HepG2 (cell line): ENCODE measurements at regions not wholly inside any gene's neighbourhood (a gene's known extent, or its start where the extent isn't known, plus 50 kb on each side); places are given as distances from the start of the nearest gene placed in this dataset.

Experiments used
- ATAC-seq: fragments of 200-7000 bp; cut with Tn5 transposase; 3 replicates; pipeline ENCODE4 v1.9.1; 2020; ENCODE audit warnings: mild to moderate bottlenecking, moderate library complexity
- BruUV-seq: library from RNA; stranded (reverse); fragments of 400-500 nt; replicated peaks from 2 replicates; lab custom pipeline; 2021; lab: Mats Ljungman, UMichigan
- CTCF ChIA-PET: fragments of 300-600 bp; formaldehyde crosslinking; extraction: SDS; loops from one replicate; lab custom pipeline; 2021; ENCODE audit warnings: low total read pairs, inconsistent platforms, low intra/inter-chr PET ratio; lab: Yijun Ruan, JAX
- POLR2A ChIA-PET: fragments of 350-600 bp; sonication (Branson Sonifier 250); formaldehyde crosslinking; loops from one replicate; lab custom pipeline; 2020; ENCODE audit warnings: antibody characterized with exemption, inconsistent platforms; lab: Yijun Ruan, JAX
- DNase-seq: peaks from one replicate; pipeline ENCODE4 v3.0.0-alpha.2; 2015; ENCODE audit warnings: low spot score
- FAIRE-seq: peaks from 3 replicates; lab custom pipeline; 2011; peaks lifted over from hg19 to GRCh38; lab: Jason Lieb, UNC
- H2AFZ ChIP-seq: one replicate; pipeline ENCODE4 v1.6.1; 2011; ENCODE audit warnings: low read length, inconsistent platforms
- H3K27ac ChIP-seq: fragments of 300-600 bp; 3 replicates; pipeline ENCODE4 v1.8.0; 2011; ENCODE audit warnings: mixed run types, mild to moderate bottlenecking, mixed read lengths, low read length, inconsistent platforms; ENCODE audit not compliant: insufficient read depth; ENCODE audit errors: extremely low read length
- H3K27me3 ChIP-seq, 2 experiments: fragments of 200-600 bp in 1 of 2; 2 replicates in 1 of 2; 3 replicates in 1 of 2; pipeline versions ENCODE4 v1.6.0 to v1.8.0; 2011; ENCODE audit warnings: low read length in 2 of 2, mild to moderate bottlenecking in 2 of 2, moderate library complexity in 2 of 2, inconsistent platforms in 1 of 2; ENCODE audit not compliant: insufficient read depth in 2 of 2, control insufficient read depth in 1 of 2
- H3K36me3 ChIP-seq, 2 experiments: fragments of 200-600 bp in 1 of 2; replicated peaks in 1 of 2; 2 replicates in 1 of 2; 3 replicates in 1 of 2; pipeline versions ENCODE4 v1.5.1 to v1.8.0; 2011; ENCODE audit warnings: low read length in 2 of 2, inconsistent platforms in 1 of 2; ENCODE audit not compliant: insufficient read depth in 2 of 2, control insufficient read depth in 1 of 2
- H3K4me1 ChIP-seq: 2 replicates; pipeline ENCODE4 v1.5.1; 2012; ENCODE audit warnings: low read length, inconsistent platforms; ENCODE audit not compliant: insufficient read depth
- H3K4me2 ChIP-seq: 2 replicates; pipeline ENCODE4 v1.6.0; 2011; ENCODE audit warnings: low read depth, low read length, inconsistent platforms
- H3K4me3 ChIP-seq, 3 experiments: fragments of 200-600 bp in 1 of 3; sonication (generic), shearing (Covaris generic) in 1 of 3; replicated peaks in 1 of 3; 2 replicates each; pipeline ENCODE4 v1.5.1; 2011 to 2016; ENCODE audit warnings: low read length in 3 of 3, inconsistent platforms in 2 of 3, low read depth in 2 of 3, mild to moderate bottlenecking in 2 of 3, control low read depth in 1 of 3, mixed read lengths in 1 of 3; ENCODE audit not compliant: insufficient read depth in 1 of 3
- H3K79me2 ChIP-seq: one replicate; pipeline ENCODE4 v1.6.1; 2011; ENCODE audit warnings: low read length, inconsistent platforms; ENCODE audit not compliant: insufficient read depth
- H3K9ac ChIP-seq: 2 replicates; pipeline ENCODE4 v1.6.0; 2011; ENCODE audit warnings: mild to moderate bottlenecking, low read depth, low read length, inconsistent platforms; ENCODE audit not compliant: insufficient read depth
- H3K9me3 ChIP-seq: 2 replicates; pipeline ENCODE4 v1.5.1; 2012; ENCODE audit warnings: mild to moderate bottlenecking, low read length
- H4K20me1 ChIP-seq: 2 replicates; pipeline ENCODE4 v1.6.0; 2011; ENCODE audit warnings: inconsistent platforms, mild to moderate bottlenecking, low read length, moderate library complexity; ENCODE audit not compliant: insufficient read depth
- ARID4A ChIP-seq: sonication (generic); formaldehyde crosslinking; IDR thresholded peaks from 2 replicates; pipeline ENCODE4 v1.5.0; 2020; ENCODE audit warnings: mild to moderate bottlenecking, missing genetic modification reagents, borderline replicate concordance
- CAMTA2 ChIP-seq: sonication (generic); formaldehyde crosslinking; IDR thresholded peaks from 2 replicates; pipeline ENCODE4 v1.4.0; 2020; ENCODE audit warnings: mild to moderate bottlenecking, missing genetic modification reagents, borderline replicate concordance
- MBD4 ChIP-seq: IDR thresholded peaks from 2 replicates; pipeline ENCODE4 v1.6.1; 2012; ENCODE audit warnings: low read length, inconsistent platforms, borderline replicate concordance
- MTF2 ChIP-seq: sonication (generic); formaldehyde crosslinking; IDR thresholded peaks from 2 replicates; pipeline ENCODE4 v1.5.0; 2020; ENCODE audit warnings: missing genetic modification reagents, borderline replicate concordance
- PHF21A ChIP-seq: sonication (generic); formaldehyde crosslinking; IDR thresholded peaks from 2 replicates; pipeline ENCODE4 v1.5.0; 2020; ENCODE audit warnings: mild to moderate bottlenecking, missing genetic modification reagents
- SIX1 ChIP-seq: sonication (generic); formaldehyde crosslinking; IDR thresholded peaks from 2 replicates; pipeline ENCODE4 v1.4.0; 2020; ENCODE audit warnings: missing genetic modification reagents, borderline replicate concordance
- YEATS2 ChIP-seq: sonication (generic); formaldehyde crosslinking; IDR thresholded peaks from 2 replicates; pipeline ENCODE4 v1.4.0; 2020; ENCODE audit warnings: missing genetic modification reagents, borderline replicate concordance
- ZBTB42 ChIP-seq: sonication (generic); formaldehyde crosslinking; IDR thresholded peaks from 2 replicates; pipeline ENCODE4 v1.5.0; 2020; ENCODE audit warnings: mild to moderate bottlenecking, missing genetic modification reagents
- ZBTB43 ChIP-seq: sonication (generic); formaldehyde crosslinking; conservative IDR thresholded peaks from 2 replicates; pipeline ENCODE4 v1.4.0; 2020; ENCODE audit warnings: missing genetic modification reagents
- ZNF253 ChIP-seq: sonication (generic); formaldehyde crosslinking; IDR thresholded peaks from 2 replicates; pipeline ENCODE4 v1.8.0; 2022; ENCODE audit warnings: mild to moderate bottlenecking, missing genetic modification reagents, borderline replicate concordance
- ZNF264 ChIP-seq: sonication (generic); formaldehyde crosslinking; IDR thresholded peaks from 2 replicates; pipeline ENCODE4 v1.4.0; 2020; ENCODE audit warnings: missing genetic modification reagents
- ZNF605 ChIP-seq: sonication (generic); formaldehyde crosslinking; IDR thresholded peaks from 2 replicates; pipeline ENCODE4 v1.8.0; 2022; ENCODE audit warnings: mild to moderate bottlenecking, missing genetic modification reagents
- ZNF773 ChIP-seq: sonication (generic); formaldehyde crosslinking; IDR thresholded peaks from 2 replicates; pipeline ENCODE4 v1.4.0; 2020; ENCODE audit warnings: missing genetic modification reagents, borderline replicate concordance
- ZNF839 ChIP-seq: sonication (generic); formaldehyde crosslinking; IDR thresholded peaks from 2 replicates; pipeline ENCODE4 v1.4.0; 2020; ENCODE audit warnings: missing genetic modification reagents, mild to moderate bottlenecking, borderline replicate concordance
- WGBS: methylation state at CpG from one replicate; pipeline ENCODE4 v1.1.6; 2017; ENCODE audit warnings: low lambda C conversion rate; 5-methylcytosine and 5-hydroxymethylcytosine counted together
- in situ Hi-C: cut with HindIII; loops from 2 replicates; pipeline ENCODE4 v1.10.0; 2017; ENCODE audit warnings: low pct_unique_long_range_greater_than_20kb; ENCODE audit not compliant: extremely low pct_ligation_motif_present
- intact Hi-C: fragments of 100-400 bp; cut with micrococcal nuclease; formaldehyde crosslinking; loops from one replicate; pipeline ENCODE4 v1.10.0; 2022; ENCODE audit not compliant: unreplicated experiment
- TF ChIP-seq, protein P1 (sequence below): sonication (generic); formaldehyde crosslinking; IDR thresholded peaks from 2 replicates; pipeline ENCODE4 v1.4.0; 2020; ENCODE audit warnings: missing genetic modification reagents, borderline replicate concordance

DNA sequence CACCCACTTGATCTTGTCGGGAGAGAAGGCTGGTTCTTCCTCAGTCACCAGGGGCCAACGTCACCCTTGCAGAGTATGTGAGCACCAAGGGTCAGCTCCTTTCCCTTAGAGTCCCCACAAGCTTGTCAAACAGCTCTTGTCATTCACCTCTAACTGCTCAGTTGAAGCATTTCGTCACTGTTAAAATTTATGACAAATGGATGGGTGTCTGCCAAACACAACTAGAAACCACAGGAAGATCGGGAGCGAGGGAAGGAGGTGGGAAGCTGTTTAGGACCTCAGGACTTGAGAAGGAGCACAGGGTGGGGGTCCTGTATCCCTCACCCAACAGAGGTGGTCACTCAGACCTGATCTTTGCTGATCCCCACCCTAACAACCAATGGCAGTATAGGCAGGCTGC is 373.3 kb upstream of the IGFBP3 start (continued):
- TF ChIP-seq MBD4, result no peak

- Histone ChIP-seq H3K9me3 (no peaks in the 10 kb centered on the region), H3K9ac (no peak overlapping the region), H3K79me2 (no peaks in the 10 kb centered on the region), H3K36me3 (no peaks in the 10 kb centered on the region), H3K27ac (no peak overlapping the region), H2AFZ (no peak overlapping the region), H4K20me1 (no peaks in the 10 kb centered on the region), H3K4me3 (no peak overlapping the region), H3K27me3 (no peaks in the 10 kb centered on the region), H3K4me2 (no peak overlapping the region), H3K4me1 (no peaks in the 10 kb centered on the region)
- POLR2A ChIA-PET, result no interaction called here
- no TSS peak for BruUV-seq
- intact Hi-C loops (no loop called here), in situ Hi-C loops (no loop called here)
- WGBS, result 21% methylated on average over 7 of the region's 7 CpGs
- ATAC-seq (no peak), FAIRE-seq (no peak), DNase-seq (no peak)
- CTCF ChIA-PET, result no interaction called here
- TF ChIP-seq ZNF605 (CRISPR knock-in tag), result no peak
- no peak for TF ChIP-seq SIX1
- no peak for TF ChIP-seq PHF21A
- no peak for TF ChIP-seq MTF2 (CRISPR knock-in tag)
- TF ChIP-seq ZNF773 (CRISPR knock-in tag), result no peak
- TF ChIP-seq ZNF264 (CRISPR knock-in tag), result no peak
- no peak for TF ChIP-seq ARID4A (CRISPR knock-in tag)
- TF ChIP-seq ZBTB43, result no peak
- TF ChIP-seq CAMTA2, result no peak
- no peak for TF ChIP-seq ZNF253 (CRISPR knock-in tag)
- TF ChIP-seq ZBTB42, result no peak
- no peak for TF ChIP-seq ZNF839
- TF ChIP-seq, protein P1, sequence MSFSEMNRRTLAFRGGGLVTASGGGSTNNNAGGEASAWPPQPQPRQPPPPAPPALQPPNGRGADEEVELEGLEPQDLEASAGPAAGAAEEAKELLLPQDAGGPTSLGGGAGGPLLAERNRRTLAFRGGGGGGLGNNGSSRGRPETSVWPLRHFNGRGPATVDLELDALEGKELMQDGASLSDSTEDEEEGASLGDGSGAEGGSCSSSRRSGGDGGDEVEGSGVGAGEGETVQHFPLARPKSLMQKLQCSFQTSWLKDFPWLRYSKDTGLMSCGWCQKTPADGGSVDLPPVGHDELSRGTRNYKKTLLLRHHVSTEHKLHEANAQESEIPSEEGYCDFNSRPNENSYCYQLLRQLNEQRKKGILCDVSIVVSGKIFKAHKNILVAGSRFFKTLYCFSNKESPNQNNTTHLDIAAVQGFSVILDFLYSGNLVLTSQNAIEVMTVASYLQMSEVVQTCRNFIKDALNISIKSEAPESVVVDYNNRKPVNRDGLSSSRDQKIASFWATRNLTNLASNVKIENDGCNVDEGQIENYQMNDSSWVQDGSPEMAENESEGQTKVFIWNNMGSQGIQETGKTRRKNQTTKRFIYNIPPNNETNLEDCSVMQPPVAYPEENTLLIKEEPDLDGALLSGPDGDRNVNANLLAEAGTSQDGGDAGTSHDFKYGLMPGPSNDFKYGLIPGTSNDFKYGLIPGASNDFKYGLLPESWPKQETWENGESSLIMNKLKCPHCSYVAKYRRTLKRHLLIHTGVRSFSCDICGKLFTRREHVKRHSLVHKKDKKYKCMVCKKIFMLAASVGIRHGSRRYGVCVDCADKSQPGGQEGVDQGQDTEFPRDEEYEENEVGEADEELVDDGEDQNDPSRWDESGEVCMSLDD, result no peak
- no peak for TF ChIP-seq YEATS2
Observed at GRCh38 chr7:46292741-46293140, 371.7 kb upstream of the IGFBP3 start.
